HS-5 (cell line): ENCODE measurements at regions not wholly inside any gene's neighbourhood (a gene's known extent, or its start where the extent isn't known, plus 50 kb on each side); places are given as distances from the start of the nearest gene placed in this dataset.

ENCODE experiments used
- DNase-seq: peaks from one replicate; pipeline ENCODE4 v3.0.0-alpha.2; 2012; ENCODE audit warnings: low read depth

GRCh38 chr13:76711550-76712182 lies 174.5 kb downstream of the KCTD12 start:
- DNase-seq: peak; percentile 37

GRCh38 chr13:76709851-76710250 lies 176.4 kb downstream of the KCTD12 start:
- no peak for DNase-seq

- no peak for DNase-seq
These were observed 178.0 kb downstream of the KCTD12 start for GRCh38 chr13:76708138-76708688.

GRCh38 chr13:76707360-76707759 lies 178.8 kb downstream of the KCTD12 start:
- no peak for DNase-seq

GRCh38 chr13:76703621-76704288 lies 182.4 kb downstream of the KCTD12 start:
- no peak for DNase-seq

- no peak for DNase-seq
These were observed 183.0 kb downstream of the KCTD12 start for GRCh38 chr13:76703216-76703615.

- DNase-seq: no peak
These were observed 188.9 kb downstream of the KCTD12 start for GRCh38 chr13:76697288-76697687.

GRCh38 chr13:76696370-76696769 lies 189.8 kb downstream of the KCTD12 start:
- no peak for DNase-seq

- no peak for DNase-seq
These were observed 193.1 kb downstream of the KCTD12 start for GRCh38 chr13:76693086-76693485.

GRCh38 chr13:76692346-76692745 lies 193.9 kb downstream of the KCTD12 start:
- DNase-seq: no peak

- DNase-seq: no peak
These were observed 195.6 kb downstream of the KCTD12 start for GRCh38 chr13:76690611-76691010.

GRCh38 chr13:76687467-76687866 lies 198.7 kb downstream of the KCTD12 start:
- no peak for DNase-seq

GRCh38 chr13:76685938-76686337 lies 200.3 kb downstream of the KCTD12 start:
- no peak for DNase-seq

- DNase-seq: no peak
These were observed 201.9 kb downstream of the KCTD12 start for GRCh38 chr13:76684336-76684735.

- no peak for DNase-seq
These were observed 202.4 kb downstream of the KCTD12 start for GRCh38 chr13:76683854-76684253.

GRCh38 chr13:76683168-76683567 lies 203.0 kb downstream of the KCTD12 start:
- no peak for DNase-seq

GRCh38 chr13:76680112-76680511 lies 206.1 kb downstream of the KCTD12 start:
- no peak for DNase-seq

GRCh38 chr13:76677043-76677442 lies 209.2 kb downstream of the KCTD12 start:
- no peak for DNase-seq

- DNase-seq: no peak
These were observed 213.8 kb downstream of the KCTD12 start for GRCh38 chr13:76672420-76672819.

- DNase-seq: no peak
These were observed 217.5 kb downstream of the KCTD12 start for GRCh38 chr13:76668716-76669115.

- DNase-seq: no peak
These were observed 218.1 kb downstream of the KCTD12 start for GRCh38 chr13:76668141-76668540.

GRCh38 chr13:76667551-76667950 lies 218.7 kb downstream of the KCTD12 start:
- peak; percentile 18 for DNase-seq

GRCh38 chr13:76663592-76664335 lies 222.4 kb downstream of the KCTD12 start:
- DNase-seq: no peak
